HEK293 (cell line): ENCODE measurements at regions not wholly inside any gene's neighbourhood (a gene's known extent, or its start where the extent isn't known, plus 50 kb on each side); places are given as distances from the start of the nearest gene placed in this dataset.

Source experiments
- CTCF ChIA-PET: fragments of 350-600 bp; formaldehyde crosslinking; extraction: SDS; loops from one replicate; lab custom pipeline; 2021; ENCODE audit warnings: antibody characterized with exemption; lab: Yijun Ruan, JAX
- POLR2A ChIA-PET: fragments of 300-600 bp; formaldehyde crosslinking; extraction: SDS; loops from one replicate; lab custom pipeline; 2020; ENCODE audit warnings: antibody characterized with exemption, inconsistent platforms; lab: Yijun Ruan, JAX
- H3K27ac ChIP-seq: fragments of 200-500 bp; sonication (Bioruptor generic); 2 replicates; pipeline ENCODE4 v1.5.1; 2014; ENCODE audit warnings: low read depth, low read length, control low read depth, inconsistent platforms; ENCODE audit errors: extremely low read depth
- H3K36me3 ChIP-seq, 2 experiments: fragments of 200-500 bp in 1 of 2; sonication (Bioruptor generic) in 1 of 2; 1 replicate in 1 of 2; 2 replicates in 1 of 2; pipeline ENCODE4 v1.5.1; 2014 to 2017; ENCODE audit warnings: inconsistent platforms in 2 of 2, low read length in 2 of 2; ENCODE audit not compliant: control insufficient read depth in 2 of 2, insufficient read depth in 1 of 2
- H3K4me1 ChIP-seq: fragments of 200-500 bp; sonication (Bioruptor generic); 2 replicates; pipeline ENCODE4 v1.5.1; 2014; ENCODE audit warnings: mild to moderate bottlenecking, low read length, inconsistent platforms; ENCODE audit not compliant: control insufficient read depth, insufficient read depth
- H3K4me3 ChIP-seq: 2 replicates; pipeline ENCODE4 v1.5.1; 2011; ENCODE audit warnings: low read depth, mild to moderate bottlenecking, control low read depth, low read length, moderate library complexity
- H3K9me3 ChIP-seq: fragments of 200-500 bp; sonication (Bioruptor generic); 2 replicates; pipeline ENCODE4 v1.5.1; 2014; ENCODE audit warnings: low read depth, low read length, inconsistent platforms; ENCODE audit not compliant: control insufficient read depth, insufficient read depth
- BCL6B ChIP-seq: fragments of 450-650 bp; formaldehyde crosslinking; IDR thresholded peaks from 2 replicates; pipeline ENCODE4 v1.5.1; 2017; ENCODE audit warnings: missing biosample characterization, missing genetic modification characterization
- HOXA7 ChIP-seq: sonication (generic); formaldehyde crosslinking; IDR thresholded peaks from 2 replicates; pipeline ENCODE4 v1.8.1; 2022; ENCODE audit warnings: missing genetic modification reagents, borderline replicate concordance
- HOXD13 ChIP-seq: sonication (generic); formaldehyde crosslinking; IDR thresholded peaks from 2 replicates; pipeline ENCODE4 v1.8.0; 2022; ENCODE audit warnings: missing genetic modification reagents, borderline replicate concordance
- KLF8 ChIP-seq: fragments of 450-650 bp; formaldehyde crosslinking; IDR thresholded peaks from 2 replicates; pipeline ENCODE4 v1.5.1; 2016; ENCODE audit warnings: missing biosample characterization, missing genetic modification characterization
- SETDB1 ChIP-seq: IDR thresholded peaks from one replicate; pipeline ENCODE4 v1.6.1; 2017; ENCODE audit warnings: mild to moderate bottlenecking, low read length, moderate library complexity, mixed read lengths; ENCODE audit not compliant: insufficient read length
- ZBTB17 ChIP-seq: fragments of 450-650 bp; formaldehyde crosslinking; IDR thresholded peaks from 2 replicates; pipeline ENCODE4 v1.5.1; 2016; ENCODE audit warnings: missing biosample characterization, missing genetic modification characterization
- ZBTB48 ChIP-seq: fragments of 450-650 bp; formaldehyde crosslinking; IDR thresholded peaks from 2 replicates; pipeline ENCODE4 v1.5.1; 2016; ENCODE audit warnings: missing biosample characterization, missing genetic modification characterization
- ZFP41 ChIP-seq: fragments of 450-650 bp; formaldehyde crosslinking; IDR thresholded peaks from 2 replicates; pipeline ENCODE4 v1.5.1; 2016; ENCODE audit warnings: missing biosample characterization, missing genetic modification characterization, borderline replicate concordance
- ZFP69B ChIP-seq: fragments of 450-650 bp; formaldehyde crosslinking; IDR thresholded peaks from 2 replicates; pipeline ENCODE4 v1.5.1; 2016; ENCODE audit warnings: missing biosample characterization, missing genetic modification characterization
- ZNF169 ChIP-seq: fragments of 450-650 bp; formaldehyde crosslinking; IDR thresholded peaks from 2 replicates; pipeline ENCODE4 v1.5.1; 2016; ENCODE audit warnings: missing biosample characterization, missing genetic modification characterization
- ZNF214 ChIP-seq: fragments of 450-650 bp; formaldehyde crosslinking; IDR thresholded peaks from 2 replicates; pipeline ENCODE4 v1.5.1; 2017; ENCODE audit warnings: missing biosample characterization, mild to moderate bottlenecking, missing genetic modification characterization, borderline replicate concordance
- ZNF24 ChIP-seq: fragments of 450-650 bp; formaldehyde crosslinking; IDR thresholded peaks from 2 replicates; pipeline ENCODE4 v1.5.1; 2016; ENCODE audit warnings: missing biosample characterization, missing genetic modification characterization
- ZNF341 ChIP-seq: fragments of 450-650 bp; formaldehyde crosslinking; IDR thresholded peaks from 2 replicates; pipeline ENCODE4; 2016; ENCODE audit warnings: low read depth, missing biosample characterization, missing genetic modification characterization
- ZNF354C ChIP-seq: fragments of 450-650 bp; formaldehyde crosslinking; IDR thresholded peaks from 2 replicates; pipeline ENCODE4 v1.5.1; 2016; ENCODE audit warnings: missing biosample characterization, missing genetic modification characterization, low read depth, borderline replicate concordance
- ZNF391 ChIP-seq: fragments of 450-650 bp; formaldehyde crosslinking; IDR thresholded peaks from 2 replicates; pipeline ENCODE4 v1.5.1; 2016; ENCODE audit warnings: low read depth, missing biosample characterization, missing genetic modification characterization, borderline replicate concordance
- ZNF571 ChIP-seq: fragments of 450-650 bp; formaldehyde crosslinking; IDR thresholded peaks from 2 replicates; pipeline ENCODE4 v1.5.0; 2017; ENCODE audit warnings: missing biosample characterization, missing genetic modification characterization
- ZNF664 ChIP-seq: fragments of 450-650 bp; formaldehyde crosslinking; IDR thresholded peaks from 2 replicates; pipeline ENCODE4 v1.5.1; 2016; ENCODE audit warnings: missing biosample characterization, missing genetic modification characterization
- ZNF670 ChIP-seq: fragments of 450-650 bp; formaldehyde crosslinking; IDR thresholded peaks from 2 replicates; pipeline ENCODE4 v1.5.1; 2016; ENCODE audit warnings: missing biosample characterization, missing genetic modification characterization, low read depth
- ZNF707 ChIP-seq: fragments of 450-650 bp; formaldehyde crosslinking; IDR thresholded peaks from 2 replicates; pipeline ENCODE4 v1.5.1; 2016; ENCODE audit warnings: missing biosample characterization, missing genetic modification characterization
- ZSCAN30 ChIP-seq: fragments of 450-650 bp; IDR thresholded peaks from 2 replicates; pipeline ENCODE4 v1.5.1; 2018; ENCODE audit warnings: missing biosample characterization, mild to moderate bottlenecking, missing genetic modification characterization, moderate library complexity
- TF ChIP-seq, protein P1 (sequence below): fragments of 450-650 bp; formaldehyde crosslinking; IDR thresholded peaks from 2 replicates; pipeline ENCODE4 v1.5.1; 2016; ENCODE audit warnings: missing biosample characterization, missing genetic modification characterization
- TF ChIP-seq, protein P2 (sequence below): fragments of 450-650 bp; formaldehyde crosslinking; IDR thresholded peaks from 2 replicates; pipeline ENCODE4; 2016; ENCODE audit warnings: missing biosample characterization, missing genetic modification characterization
- TF ChIP-seq, protein P3 (sequence below): fragments of 450-650 bp; formaldehyde crosslinking; conservative IDR thresholded peaks from 2 replicates; pipeline ENCODE4 v1.5.1; 2016; ENCODE audit warnings: low read depth, missing biosample characterization, missing genetic modification characterization
- TF ChIP-seq, protein P4 (sequence below): fragments of 450-650 bp; formaldehyde crosslinking; IDR thresholded peaks from 2 replicates; pipeline ENCODE4 v1.5.1; 2016; ENCODE audit warnings: missing biosample characterization, missing genetic modification characterization

GRCh38 chr15:72947709-72948108 lies 104.6 kb upstream of the NEO1 start:
- Histone ChIP-seq H3K27ac (no peak overlapping the region), H3K9me3 (no peaks in the 10 kb centered on the region), H3K4me3 (no peak overlapping the region), H3K36me3 (no peaks in the 10 kb centered on the region), H3K4me1 (no peaks in the 10 kb centered on the region)
- no peak for TF ChIP-seq ZNF214 (tag by site-specific recombination)
- TF ChIP-seq ZNF391 (tag by site-specific recombination), result no peak
- no peak for TF ChIP-seq BCL6B (tag by site-specific recombination)
- TF ChIP-seq ZBTB17, result no peak
- peak; percentile 66 for TF ChIP-seq SETDB1
- ChIA-PET POLR2A (no interaction called here), CTCF (interaction anchor here (0.7 kb wide), 1 partner anchor 126 kb away, joined by 3 read pairs; no protein-coding TSS in a partner anchor)

- H3K4me1 ChIP-seq, result no peaks in the 10 kb centered on the region
- TF ChIP-seq ZNF571 (tag by site-specific recombination) (no peak), KLF8 (tag by site-specific recombination) (no peak), ZFP41 (tag by site-specific recombination) (no peak), ZNF707 (tag by site-specific recombination) (no peak), ZNF24 (tag by site-specific recombination) (no peak), ZBTB48 (no peak), ZSCAN30 (no peak), HOXD13 (CRISPR knock-in tag) (no peak), ZNF664 (no peak), ZFP69B (no peak), ZNF169 (tag by site-specific recombination) (no peak), ZNF354C (tag by site-specific recombination) (no peak), ZNF670 (no peak), ZNF341 (no peak), HOXA7 (CRISPR knock-in tag) (no peak)
- TF ChIP-seq, protein P1, sequence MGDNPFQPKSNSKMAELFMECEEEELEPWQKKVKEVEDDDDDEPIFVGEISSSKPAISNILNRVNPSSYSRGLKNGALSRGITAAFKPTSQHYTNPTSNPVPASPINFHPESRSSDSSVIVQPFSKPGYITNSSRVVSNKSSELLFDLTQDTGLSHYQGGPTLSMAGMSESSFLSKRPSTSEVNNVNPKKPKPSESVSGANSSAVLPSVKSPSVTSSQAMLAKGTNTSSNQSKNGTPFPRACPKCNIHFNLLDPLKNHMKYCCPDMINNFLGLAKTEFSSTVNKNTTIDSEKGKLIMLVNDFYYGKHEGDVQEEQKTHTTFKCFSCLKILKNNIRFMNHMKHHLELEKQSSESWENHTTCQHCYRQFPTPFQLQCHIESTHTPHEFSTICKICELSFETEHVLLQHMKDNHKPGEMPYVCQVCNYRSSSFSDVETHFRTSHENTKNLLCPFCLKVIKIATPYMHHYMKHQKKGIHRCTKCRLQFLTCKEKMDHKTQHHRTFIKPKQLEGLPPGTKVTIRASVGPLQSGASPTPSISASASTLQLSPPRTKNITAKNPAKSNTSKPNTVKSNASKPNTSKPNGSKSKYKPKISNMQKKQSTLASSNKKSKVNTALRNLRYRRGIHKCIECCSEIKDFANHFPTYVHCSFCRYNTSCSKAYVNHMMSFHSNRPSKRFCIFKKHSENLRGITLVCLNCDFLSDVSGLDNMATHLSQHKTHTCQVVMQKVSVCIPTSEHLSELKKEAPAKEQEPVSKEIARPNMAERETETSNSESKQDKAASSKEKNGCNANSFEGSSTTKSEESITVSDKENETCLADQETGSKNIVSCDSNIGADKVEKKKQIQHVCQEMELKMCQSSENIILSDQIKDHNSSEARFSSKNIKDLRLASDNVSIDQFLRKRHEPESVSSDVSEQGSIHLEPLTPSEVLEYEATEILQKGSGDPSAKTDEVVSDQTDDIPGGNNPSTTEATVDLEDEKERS (tag by site-specific recombination), result no peak
- TF ChIP-seq, protein P2, sequence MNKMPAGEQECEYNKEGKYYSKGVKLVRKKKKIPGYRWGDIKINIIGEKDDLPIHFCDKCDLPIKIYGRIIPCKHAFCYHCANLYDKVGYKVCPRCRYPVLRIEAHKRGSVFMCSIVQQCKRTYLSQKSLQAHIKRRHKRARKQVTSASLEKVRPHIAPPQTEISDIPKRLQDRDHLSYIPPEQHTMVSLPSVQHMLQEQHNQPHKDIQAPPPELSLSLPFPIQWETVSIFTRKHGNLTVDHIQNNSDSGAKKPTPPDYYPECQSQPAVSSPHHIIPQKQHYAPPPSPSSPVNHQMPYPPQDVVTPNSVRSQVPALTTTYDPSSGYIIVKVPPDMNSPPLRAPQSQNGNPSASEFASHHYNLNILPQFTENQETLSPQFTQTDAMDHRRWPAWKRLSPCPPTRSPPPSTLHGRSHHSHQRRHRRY (tag by site-specific recombination), result no peak
- TF ChIP-seq, protein P3, sequence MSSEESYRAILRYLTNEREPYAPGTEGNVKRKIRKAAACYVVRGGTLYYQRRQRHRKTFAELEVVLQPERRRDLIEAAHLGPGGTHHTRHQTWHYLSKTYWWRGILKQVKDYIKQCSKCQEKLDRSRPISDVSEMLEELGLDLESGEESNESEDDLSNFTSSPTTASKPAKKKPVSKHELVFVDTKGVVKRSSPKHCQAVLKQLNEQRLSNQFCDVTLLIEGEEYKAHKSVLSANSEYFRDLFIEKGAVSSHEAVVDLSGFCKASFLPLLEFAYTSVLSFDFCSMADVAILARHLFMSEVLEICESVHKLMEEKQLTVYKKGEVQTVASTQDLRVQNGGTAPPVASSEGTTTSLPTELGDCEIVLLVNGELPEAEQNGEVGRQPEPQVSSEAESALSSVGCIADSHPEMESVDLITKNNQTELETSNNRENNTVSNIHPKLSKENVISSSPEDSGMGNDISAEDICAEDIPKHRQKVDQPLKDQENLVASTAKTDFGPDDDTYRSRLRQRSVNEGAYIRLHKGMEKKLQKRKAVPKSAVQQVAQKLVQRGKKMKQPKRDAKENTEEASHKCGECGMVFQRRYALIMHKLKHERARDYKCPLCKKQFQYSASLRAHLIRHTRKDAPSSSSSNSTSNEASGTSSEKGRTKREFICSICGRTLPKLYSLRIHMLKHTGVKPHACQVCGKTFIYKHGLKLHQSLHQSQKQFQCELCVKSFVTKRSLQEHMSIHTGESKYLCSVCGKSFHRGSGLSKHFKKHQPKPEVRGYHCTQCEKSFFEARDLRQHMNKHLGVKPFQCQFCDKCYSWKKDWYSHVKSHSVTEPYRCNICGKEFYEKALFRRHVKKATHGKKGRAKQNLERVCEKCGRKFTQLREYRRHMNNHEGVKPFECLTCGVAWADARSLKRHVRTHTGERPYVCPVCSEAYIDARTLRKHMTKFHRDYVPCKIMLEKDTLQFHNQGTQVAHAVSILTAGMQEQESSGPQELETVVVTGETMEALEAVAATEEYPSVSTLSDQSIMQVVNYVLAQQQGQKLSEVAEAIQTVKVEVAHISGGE, result no peak
- TF ChIP-seq, protein P4, sequence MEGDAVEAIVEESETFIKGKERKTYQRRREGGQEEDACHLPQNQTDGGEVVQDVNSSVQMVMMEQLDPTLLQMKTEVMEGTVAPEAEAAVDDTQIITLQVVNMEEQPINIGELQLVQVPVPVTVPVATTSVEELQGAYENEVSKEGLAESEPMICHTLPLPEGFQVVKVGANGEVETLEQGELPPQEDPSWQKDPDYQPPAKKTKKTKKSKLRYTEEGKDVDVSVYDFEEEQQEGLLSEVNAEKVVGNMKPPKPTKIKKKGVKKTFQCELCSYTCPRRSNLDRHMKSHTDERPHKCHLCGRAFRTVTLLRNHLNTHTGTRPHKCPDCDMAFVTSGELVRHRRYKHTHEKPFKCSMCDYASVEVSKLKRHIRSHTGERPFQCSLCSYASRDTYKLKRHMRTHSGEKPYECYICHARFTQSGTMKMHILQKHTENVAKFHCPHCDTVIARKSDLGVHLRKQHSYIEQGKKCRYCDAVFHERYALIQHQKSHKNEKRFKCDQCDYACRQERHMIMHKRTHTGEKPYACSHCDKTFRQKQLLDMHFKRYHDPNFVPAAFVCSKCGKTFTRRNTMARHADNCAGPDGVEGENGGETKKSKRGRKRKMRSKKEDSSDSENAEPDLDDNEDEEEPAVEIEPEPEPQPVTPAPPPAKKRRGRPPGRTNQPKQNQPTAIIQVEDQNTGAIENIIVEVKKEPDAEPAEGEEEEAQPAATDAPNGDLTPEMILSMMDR, result no peak
- H3K9me3 ChIP-seq, result no peaks in the 10 kb centered on the region
- no peaks in the 10 kb centered on the region for H3K36me3 ChIP-seq
- POLR2A ChIA-PET, result no interaction called here
- CTCF ChIA-PET, result no interaction called here
- H3K4me3 ChIP-seq, result no peak overlapping the region
- H3K27ac ChIP-seq, result no peak overlapping the region
Observed at GRCh38 chr15:72944565-72944964, 107.7 kb upstream of the NEO1 start.
